GM12865 (cell line): ENCODE measurements at regions not wholly inside any gene's neighbourhood (a gene's known extent, or its start where the extent isn't known, plus 50 kb on each side); places are given as distances from the start of the nearest gene placed in this dataset.

Experiments used
- DNase-seq: peaks from one replicate; pipeline ENCODE4 v3.0.0; 2010; ENCODE audit warnings: low read depth
- H3K4me3 ChIP-seq: 2 replicates; pipeline ENCODE4 v1.5.1; 2011; ENCODE audit warnings: mild to moderate bottlenecking, low read depth, low read length, control low read depth
- TF ChIP-seq, protein P1 (sequence below): IDR thresholded peaks from 2 replicates; pipeline ENCODE4 v1.5.1; 2011; ENCODE audit warnings: low read length, control low read depth, low read depth, inconsistent platforms; ENCODE audit not compliant: insufficient read depth; ENCODE audit errors: missing control alignments

DNA sequence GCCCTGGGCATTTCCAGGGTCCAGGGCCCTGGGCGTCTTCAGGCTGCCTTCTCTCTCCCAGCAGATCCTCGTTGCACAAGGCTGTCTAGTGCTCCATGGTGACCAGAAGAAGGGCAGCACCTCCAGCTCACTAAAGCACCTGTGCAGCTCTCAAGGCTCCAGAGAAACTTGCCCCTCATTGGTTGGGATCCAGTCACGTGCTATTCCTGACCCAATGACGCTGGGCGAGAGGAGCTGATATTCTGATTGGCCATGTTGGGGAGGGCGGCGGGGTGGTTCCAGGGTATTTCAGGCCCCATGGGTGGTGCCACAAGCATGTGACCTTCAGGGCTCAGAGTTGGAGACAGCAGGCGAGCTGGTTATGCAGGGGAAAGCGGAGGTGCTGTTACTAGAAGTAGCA lies 309.1 kb downstream of the TOX3 start:
- TF ChIP-seq, protein P1, sequence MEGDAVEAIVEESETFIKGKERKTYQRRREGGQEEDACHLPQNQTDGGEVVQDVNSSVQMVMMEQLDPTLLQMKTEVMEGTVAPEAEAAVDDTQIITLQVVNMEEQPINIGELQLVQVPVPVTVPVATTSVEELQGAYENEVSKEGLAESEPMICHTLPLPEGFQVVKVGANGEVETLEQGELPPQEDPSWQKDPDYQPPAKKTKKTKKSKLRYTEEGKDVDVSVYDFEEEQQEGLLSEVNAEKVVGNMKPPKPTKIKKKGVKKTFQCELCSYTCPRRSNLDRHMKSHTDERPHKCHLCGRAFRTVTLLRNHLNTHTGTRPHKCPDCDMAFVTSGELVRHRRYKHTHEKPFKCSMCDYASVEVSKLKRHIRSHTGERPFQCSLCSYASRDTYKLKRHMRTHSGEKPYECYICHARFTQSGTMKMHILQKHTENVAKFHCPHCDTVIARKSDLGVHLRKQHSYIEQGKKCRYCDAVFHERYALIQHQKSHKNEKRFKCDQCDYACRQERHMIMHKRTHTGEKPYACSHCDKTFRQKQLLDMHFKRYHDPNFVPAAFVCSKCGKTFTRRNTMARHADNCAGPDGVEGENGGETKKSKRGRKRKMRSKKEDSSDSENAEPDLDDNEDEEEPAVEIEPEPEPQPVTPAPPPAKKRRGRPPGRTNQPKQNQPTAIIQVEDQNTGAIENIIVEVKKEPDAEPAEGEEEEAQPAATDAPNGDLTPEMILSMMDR: no peak
- no peak for DNase-seq
- no peak overlapping the region for H3K4me3 ChIP-seq

DNA sequence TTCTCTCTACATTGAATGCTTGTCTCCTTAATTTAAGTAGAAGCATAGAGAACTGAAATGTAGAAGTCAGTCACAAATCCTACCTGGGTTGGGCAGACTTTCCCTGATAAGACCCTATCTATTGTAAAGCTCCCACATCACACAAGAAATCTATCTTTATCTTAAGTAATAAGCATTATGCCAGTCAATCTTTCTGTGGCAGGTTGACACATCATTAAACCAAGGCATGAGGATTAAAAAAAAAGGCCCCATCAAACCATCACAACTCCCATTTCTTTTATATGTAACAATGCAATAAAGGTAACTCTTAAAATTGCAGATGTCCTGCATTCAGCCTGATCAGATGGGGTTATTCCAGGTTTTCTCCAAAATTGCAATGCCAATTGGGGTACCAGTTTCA lies 311.8 kb downstream of the TOX3 start:
- H3K4me3 ChIP-seq: no peak overlapping the region
- TF ChIP-seq, protein P1: no peak
- DNase-seq: no peak

DNA sequence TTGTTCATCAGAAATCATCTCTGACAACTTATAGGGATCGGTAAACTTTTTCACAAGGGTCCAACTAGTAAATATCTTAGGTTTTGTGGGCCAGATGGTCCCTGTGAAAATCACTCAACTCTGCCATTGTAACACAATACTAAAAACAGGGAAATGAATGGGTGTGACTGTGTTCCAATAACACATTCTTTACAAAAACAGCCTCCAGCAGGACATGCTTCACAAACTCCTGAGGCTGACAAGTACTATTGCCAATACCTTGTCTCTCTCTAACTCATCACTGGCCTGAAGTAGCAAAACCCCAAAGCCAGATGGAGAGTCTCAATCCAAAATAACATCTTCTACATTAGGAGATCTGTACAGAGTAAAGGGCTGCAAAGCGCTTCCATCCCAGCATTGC lies 312.3 kb downstream of the TOX3 start:
- DNase-seq: no peak
- TF ChIP-seq, protein P1: no peak
- no peak overlapping the region for H3K4me3 ChIP-seq

DNA sequence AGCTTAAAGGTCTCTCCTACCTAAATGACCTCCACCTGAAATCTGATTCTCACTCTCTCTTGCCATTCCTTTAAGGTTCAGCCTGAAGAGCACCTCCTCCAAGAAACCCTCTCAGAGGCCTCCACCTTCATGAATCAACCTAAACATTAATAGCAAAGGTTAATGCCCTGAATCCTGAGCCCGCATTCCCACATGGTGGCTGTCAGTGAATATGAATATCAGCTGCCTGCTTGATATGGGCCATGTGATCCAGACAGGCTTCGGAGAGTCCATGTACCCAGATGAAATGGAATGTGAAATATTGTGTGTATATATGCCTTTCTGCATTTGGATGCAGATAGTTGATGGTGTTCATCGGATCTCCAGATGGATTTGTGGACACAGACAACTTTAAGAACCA lies 317.5 kb downstream of the TOX3 start:
- H3K4me3 ChIP-seq: no peak overlapping the region
- TF ChIP-seq, protein P1: no peak
- no peak for DNase-seq

DNA sequence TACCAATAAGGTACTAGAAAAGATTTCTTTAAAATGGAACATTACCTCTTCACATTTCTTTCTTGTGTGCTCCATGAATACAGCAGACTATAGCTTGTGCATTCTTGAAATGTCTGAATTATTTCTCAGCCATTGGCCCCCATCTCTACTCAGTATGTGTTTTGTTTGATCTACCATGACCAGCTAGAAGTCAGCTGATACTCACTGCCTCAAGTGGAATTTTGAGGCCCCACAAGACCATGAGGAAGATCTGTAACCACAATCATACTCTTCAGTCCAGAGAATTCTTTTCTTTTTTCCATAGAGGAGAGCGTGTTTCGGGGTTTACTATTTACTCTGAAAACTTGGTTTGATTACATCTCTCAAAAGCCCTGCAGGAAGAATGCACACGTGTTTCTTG lies 319.1 kb downstream of the TOX3 start:
- TF ChIP-seq, protein P1: no peak
- no peak overlapping the region for H3K4me3 ChIP-seq
- DNase-seq: no peak

DNA sequence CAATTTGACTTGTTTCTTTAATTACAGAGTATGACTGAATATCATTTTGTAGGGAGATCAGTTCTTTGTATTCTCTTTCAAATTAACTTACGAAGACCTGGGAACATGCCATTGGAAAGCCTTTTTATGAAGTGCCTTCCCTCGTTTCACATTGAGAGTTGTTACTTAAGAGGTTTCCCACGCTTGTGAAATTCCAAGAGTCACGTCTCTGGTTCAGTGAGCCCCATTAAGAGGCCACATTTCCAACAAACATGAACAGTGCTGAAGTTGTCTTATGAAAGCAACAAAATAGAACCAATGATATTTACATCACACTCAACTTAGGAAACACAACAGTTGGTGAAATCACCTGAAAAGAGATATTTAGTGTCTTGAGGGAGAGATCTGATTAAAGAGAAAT lies 334.1 kb downstream of the TOX3 start:
- DNase-seq: no peak
- no peak overlapping the region for H3K4me3 ChIP-seq
- TF ChIP-seq, protein P1: no peak

DNA sequence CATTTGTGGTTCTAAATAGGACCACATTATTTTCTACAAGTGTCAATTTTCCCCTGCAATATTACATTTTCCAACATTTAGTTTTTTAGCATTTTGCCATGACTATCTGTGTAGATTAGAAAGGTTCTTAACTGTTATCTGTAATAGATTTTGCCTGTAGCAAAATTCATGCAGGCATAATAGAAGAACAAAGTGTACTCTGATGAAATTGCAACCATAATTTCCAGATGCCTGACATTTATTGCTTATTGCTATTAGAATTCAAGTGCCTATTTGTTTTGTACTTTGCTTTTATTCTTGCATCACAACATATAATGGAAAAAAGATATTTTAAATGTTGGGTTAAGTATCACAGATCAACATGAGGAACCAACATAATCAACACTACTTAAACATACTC lies 337.7 kb downstream of the TOX3 start:
- TF ChIP-seq, protein P1: no peak
- no peak overlapping the region for H3K4me3 ChIP-seq
- no peak for DNase-seq
